ENCODE measurements at regions not wholly inside any gene's neighbourhood (a gene's known extent, or its start where the extent isn't known, plus 50 kb on each side); places are given as distances from the start of the nearest gene placed in this dataset.

- H3K9me1 ChIP-seq (ENCODE audit: insufficient read depth, low read length), result no peaks in the 10 kb centered on the region
- H2AFZ ChIP-seq (replicated peaks; ENCODE audit: low read length, poor library complexity), result no peak overlapping the region
- H4K91ac ChIP-seq (ENCODE audit: insufficient read depth, low read depth, low read length), result no peak overlapping the region
- no peak overlapping the region for H3K9ac ChIP-seq (ENCODE audit: low read depth, low read length)
- no peak overlapping the region for H2AK5ac ChIP-seq (ENCODE audit: low read depth, low read length)
- H3K79me1 ChIP-seq (ENCODE audit: low read depth in 1 of 2, low read length in 2 of 2), result no peaks in the 10 kb centered on the region
- CTCF ChIA-PET, result no interaction called here
- POLR2A ChIA-PET (ENCODE audit: unreplicated experiment), result no interaction called here
- H3K4me1 ChIP-seq (ENCODE audit: control insufficient read depth, insufficient read depth, low read length), result no peaks in the 10 kb centered on the region
- H2BK120ac ChIP-seq (ENCODE audit: low read depth, low read length), result no peak overlapping the region
- BruUV-seq (replicated peaks), result no TSS peak
- H3K4ac ChIP-seq (ENCODE audit: low read depth, low read length), result no peak overlapping the region
- no peak overlapping the region for H2BK15ac ChIP-seq (ENCODE audit: low read depth, low read length)
- no peaks in the 10 kb centered on the region for H3K27me3 ChIP-seq (ENCODE audit: control insufficient read depth, insufficient read depth, low read length)
- no peaks in the 10 kb centered on the region for H3K36me3 ChIP-seq (ENCODE audit: control insufficient read depth, insufficient read depth, low read length)
- H4K20me1 ChIP-seq (ENCODE audit: insufficient read depth, low read length), result no peaks in the 10 kb centered on the region
- no peak overlapping the region for H3K4me3 ChIP-seq (ENCODE audit: insufficient read depth, low read depth, low read length)
- no peak overlapping the region for H4K8ac ChIP-seq (ENCODE audit: low read depth in 2 of 2, low read length in 2 of 2)
- no peak overlapping the region for H3K23ac ChIP-seq (ENCODE audit: low read depth, low read length)
- ATAC-seq (ENCODE audit: low read depth) (no peak), DNase-seq (no peak)
- TF ChIP-seq CHD1 (IDR thresholded peaks at IDR 0.05; ENCODE audit: low read depth, low read length) (no peak), SMC3 (IDR thresholded peaks at IDR 0.05; ENCODE audit: low read depth, low read length) (no peak), POLR2A (IDR thresholded peaks at IDR 0.05; ENCODE audit: low read depth, low read length) (no peak), CEBPB (IDR thresholded peaks at IDR 0.05; ENCODE audit: low read depth, low read length) (no peak), MXI1 (IDR thresholded peaks at IDR 0.05; ENCODE audit: borderline replicate concordance, low read depth, low read length) (no peak), USF2 (IDR thresholded peaks at IDR 0.05; ENCODE audit: low read depth, low read length) (no peak), CTCF (conservative IDR thresholded peaks at IDR 0.05; ENCODE audit: low read depth, low read length) (no peak), MAFK (IDR thresholded peaks at IDR 0.05; ENCODE audit: low read depth, low read length) (no peak)
- H3K14ac ChIP-seq (replicated peaks; ENCODE audit: low read depth, low read length), result no peak overlapping the region
- no CpG with 5 or more reads among the region's 1 CpG for WGBS, 2 experiments (ENCODE audit: extremely low coverage in 2 of 2, insufficient read length in 1 of 2)
- dilution Hi-C loops (cut with HindIII; ENCODE audit: low sequenced_read_pairs, unreplicated experiment), result no loop called here
- H2AK9ac ChIP-seq (replicated peaks; ENCODE audit: low read depth, low read length, poor library complexity), result no peak overlapping the region
- no peak overlapping the region for H2BK5ac ChIP-seq (ENCODE audit: low read depth, low read length, poor library complexity, severe bottlenecking)
- no peak overlapping the region for H3K56ac ChIP-seq (ENCODE audit: extremely low read depth, insufficient read depth, low read length)
- intact Hi-C loops (cut with micrococcal nuclease), result no loop called here
- no peak overlapping the region for H2BK20ac ChIP-seq (ENCODE audit: low read depth, low read length)
- H4K5ac ChIP-seq (ENCODE audit: low read depth, low read length), result no peak overlapping the region
- in situ Hi-C loops (cut with MboI; ENCODE audit: low sequenced_read_pairs), result no loop called here
- no peak overlapping the region for H3K18ac ChIP-seq (ENCODE audit: low read depth, low read length)
- no peak overlapping the region for H3K4me2 ChIP-seq (ENCODE audit: low read depth, low read length)
- no peak overlapping the region for H3K27ac ChIP-seq (ENCODE audit: insufficient read depth, low read length)
- H3K9me3 ChIP-seq (ENCODE audit: control insufficient read depth, insufficient read depth, low read length), result peaks cover 12% of the 10 kb centered on the region
Observed at GRCh38 chr13:82202398-82202797, 1679.9 kb downstream of the SLITRK1 start.

All from IMR-90 (cell line).